A549 (cell line): ENCODE measurements at regions not wholly inside any gene's neighbourhood (a gene's known extent, or its start where the extent isn't known, plus 50 kb on each side); places are given as distances from the start of the nearest gene placed in this dataset.
A peak's percentile ranks its signal among the peaks of the same experiment; 100 is the strongest.

Experiments
- BHLHE40 ChIP-seq: IDR thresholded peaks from 2 replicates; pipeline ENCODE4 v1.6.1; 2012; ENCODE audit warnings: low read depth, low read length, inconsistent platforms
- CBX2 ChIP-seq: fragments of 200-600 bp; sonication (generic); IDR thresholded peaks from 2 replicates; pipeline ENCODE4 v1.6.1; 2016; ENCODE audit warnings: low read depth, mild to moderate bottlenecking, borderline replicate concordance
- EP300 ChIP-seq, 2 experiments: fragments of >200 bp; sonication (Bioruptor Twin); formaldehyde crosslinking; IDR thresholded peaks; 2 replicates in 1 of 2; 3 replicates in 1 of 2; pipeline ENCODE4 v1.6.1; 2016 to 2017
- FOSL2 ChIP-seq, 2 experiments: fragments of 450-650 bp in 1 of 2; fragments of >200 bp in 1 of 2; sonication (Bioruptor Twin) in 1 of 2; formaldehyde crosslinking; IDR thresholded peaks; 2 replicates each; pipeline versions ENCODE4 v1.5.0 to v1.6.1; 2016 to 2020; ENCODE audit warnings: mild to moderate bottlenecking in 1 of 2, moderate library complexity in 1 of 2
- JUN ChIP-seq, 2 experiments: fragments of >200 bp; sonication (Bioruptor Twin); formaldehyde crosslinking; IDR thresholded peaks; 2 replicates in 1 of 2; 3 replicates in 1 of 2; pipeline ENCODE4 v1.6.1; 2016 to 2017
- MAFK ChIP-seq: fragments of 450-650 bp; IDR thresholded peaks from 2 replicates; pipeline ENCODE4 v1.6.1; 2014; ENCODE audit not compliant: partially characterized antibody
- NPAS2 ChIP-seq: fragments of 250-450 bp; sonication (Bioruptor Pico); IDR thresholded peaks from 2 replicates; pipeline ENCODE4 v1.8.0; 2022; ENCODE audit warnings: mild to moderate bottlenecking, moderate library complexity, borderline replicate concordance
- POLR2A ChIP-seq: IDR thresholded peaks from 2 replicates; pipeline ENCODE4 v1.6.1; 2012; ENCODE audit warnings: mild to moderate bottlenecking, low read length
- TF ChIP-seq, protein P1 (sequence below): fragments of >200 bp; sonication (Bioruptor Twin); formaldehyde crosslinking; IDR thresholded peaks from 3 replicates; pipeline ENCODE4 v1.5.1; 2016
- TF ChIP-seq, protein P2 (sequence below): IDR thresholded peaks from 2 replicates; pipeline ENCODE4 v1.6.1; 2012

GRCh38 chr18:39801010-39801409 is 2154.0 kb upstream of the PIK3C3 start:
- TF ChIP-seq, protein P1, sequence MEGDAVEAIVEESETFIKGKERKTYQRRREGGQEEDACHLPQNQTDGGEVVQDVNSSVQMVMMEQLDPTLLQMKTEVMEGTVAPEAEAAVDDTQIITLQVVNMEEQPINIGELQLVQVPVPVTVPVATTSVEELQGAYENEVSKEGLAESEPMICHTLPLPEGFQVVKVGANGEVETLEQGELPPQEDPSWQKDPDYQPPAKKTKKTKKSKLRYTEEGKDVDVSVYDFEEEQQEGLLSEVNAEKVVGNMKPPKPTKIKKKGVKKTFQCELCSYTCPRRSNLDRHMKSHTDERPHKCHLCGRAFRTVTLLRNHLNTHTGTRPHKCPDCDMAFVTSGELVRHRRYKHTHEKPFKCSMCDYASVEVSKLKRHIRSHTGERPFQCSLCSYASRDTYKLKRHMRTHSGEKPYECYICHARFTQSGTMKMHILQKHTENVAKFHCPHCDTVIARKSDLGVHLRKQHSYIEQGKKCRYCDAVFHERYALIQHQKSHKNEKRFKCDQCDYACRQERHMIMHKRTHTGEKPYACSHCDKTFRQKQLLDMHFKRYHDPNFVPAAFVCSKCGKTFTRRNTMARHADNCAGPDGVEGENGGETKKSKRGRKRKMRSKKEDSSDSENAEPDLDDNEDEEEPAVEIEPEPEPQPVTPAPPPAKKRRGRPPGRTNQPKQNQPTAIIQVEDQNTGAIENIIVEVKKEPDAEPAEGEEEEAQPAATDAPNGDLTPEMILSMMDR: no peak
- TF ChIP-seq JUN (IDR thresholded peaks at IDR 0.05) (no peak), BHLHE40 (no peak), NPAS2 (no peak), POLR2A (no peak), MAFK (no peak), EP300 (IDR thresholded peaks at IDR 0.05) (no peak), FOSL2 (IDR thresholded peaks at IDR 0.05) (no peak), FOSL2 (CRISPR knock-in tag; IDR thresholded peaks at IDR 0.05) (peak; percentile 32; the same call in 1 of the 2 replicates), CBX2 (no peak)
- TF ChIP-seq, protein P2, sequence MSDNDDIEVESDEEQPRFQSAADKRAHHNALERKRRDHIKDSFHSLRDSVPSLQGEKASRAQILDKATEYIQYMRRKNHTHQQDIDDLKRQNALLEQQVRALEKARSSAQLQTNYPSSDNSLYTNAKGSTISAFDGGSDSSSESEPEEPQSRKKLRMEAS: no peak
